ENCODE measurements at regions not wholly inside any gene's neighbourhood (a gene's known extent, or its start where the extent isn't known, plus 50 kb on each side); places are given as distances from the start of the nearest gene placed in this dataset.

DNA sequence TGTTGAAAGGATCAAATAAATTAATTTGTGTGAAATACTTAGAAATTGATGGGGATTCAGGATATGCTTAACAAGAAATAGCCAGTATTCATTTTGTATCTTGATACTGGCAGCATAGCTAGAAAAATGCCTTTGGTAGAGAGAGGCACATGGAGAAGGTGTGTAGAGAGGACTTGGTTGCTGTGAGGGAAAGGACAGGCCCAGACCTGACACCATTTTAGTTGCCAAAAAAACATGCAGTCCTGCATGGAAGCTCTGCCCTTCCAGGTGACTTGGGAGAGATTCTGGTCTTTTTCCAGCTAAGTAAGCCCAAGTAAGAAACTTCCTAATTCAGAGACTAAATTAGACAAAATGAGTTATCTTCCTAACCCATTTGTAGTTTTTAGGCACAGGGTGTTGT, 335.0 kb downstream of the RFC3 start:
- Histone ChIP-seq H3K4me1 (ENCODE audit: control insufficient read depth, extremely low read depth, insufficient read depth, low read length) (peaks cover 54% of the 10 kb centered on the region), H3K27ac (ENCODE audit: insufficient read depth, low read depth, low read length) (peak overlapping the region; percentile 95)
- dilution Hi-C loops (cut with MboI; ENCODE audit: extremely low pct_ligation_motif_present, low sequenced_read_pairs), result no loop called here

GRCh38 chr13:34153428-34154180, 335.7 kb downstream of the RFC3 start:
- ChIA-PET POLR2A (no interaction called here), CTCF (interaction anchor here (0.8 to 2.1 kb wide), 15 partner anchors 8 to 354 kb away, joined by 3 to 13 read pairs (median 4); no protein-coding TSS in a partner anchor)

More for the DNA sequence above, 335.0 kb downstream of the RFC3 start:
- Histone ChIP-seq H4K20me1 (replicated peaks; ENCODE audit: control insufficient read depth, extremely low read depth, insufficient read depth, low read length) (no peaks in the 10 kb centered on the region), H3K4me2 (ENCODE audit: insufficient read depth, low read length) (peak overlapping the region; percentile 70), H3K9ac (replicated peaks; ENCODE audit: extremely low read depth, insufficient read depth, low read length) (peak overlapping the region; percentile 6), H3K4me3 (replicated peaks in 1 of 3; ENCODE audit: insufficient read depth in 1 of 3, low read depth in 1 of 3, low read length in 3 of 3) (peak overlapping the region in 1 of 3 experiments; percentile 0), H3K79me2 (ENCODE audit: control insufficient read depth, insufficient read depth, low read length) (no peaks in the 10 kb centered on the region), H3K9me1 (replicated peaks; ENCODE audit: control insufficient read depth, extremely low read depth, insufficient read depth, low read length) (no peaks in the 10 kb centered on the region), H3K36me3 (ENCODE audit: control insufficient read depth in 2 of 2, extremely low read depth in 1 of 2, insufficient read depth in 2 of 2, low read length in 2 of 2) (no peaks in the 10 kb centered on the region), H2AFZ (ENCODE audit: low read depth, low read length) (peak overlapping the region; percentile 65), H3K9me3 (replicated peaks; ENCODE audit: control insufficient read depth, insufficient read depth, low read length) (no peaks in the 10 kb centered on the region), H3K27me3 (ENCODE audit: control insufficient read depth in 2 of 2, insufficient read depth in 2 of 2, low read length in 2 of 2) (no peaks in the 10 kb centered on the region)
- intact Hi-C loops (cut with micrococcal nuclease), result loop anchor here (10.0 kb wide), 3 partner anchors 658 to 868 kb away; partner anchors contain the start of genes NBEA and STARD13
- ChIA-PET CTCF (interaction anchor here (1.0 to 2.1 kb wide), 7 partner anchors 9 to 353 kb away, joined by 3 to 13 read pairs (median 7); no protein-coding TSS in a partner anchor), POLR2A (no interaction called here)
- no peak for FAIRE-seq
- no peak for TF ChIP-seq JUN (IDR thresholded peaks at IDR 0.05; ENCODE audit: borderline replicate concordance, insufficient read depth, insufficient read length, low read depth)
- TSS peak; percentile 37 for BruUV-seq (replicated peaks)
- no peak for DNase-seq (ENCODE audit: low read depth, low spot score)

More at GRCh38 chr13:34153428-34154180, 335.7 kb downstream of the RFC3 start:
- peak overlapping the region; percentile 95 for H3K27ac ChIP-seq (ENCODE audit: insufficient read depth, low read depth, low read length)
- H3K9ac ChIP-seq (replicated peaks; ENCODE audit: extremely low read depth, insufficient read depth, low read length), result peak overlapping the region; percentile 73
- TSS peak; percentile 9 for BruUV-seq (replicated peaks)
- H4K20me1 ChIP-seq (replicated peaks; ENCODE audit: control insufficient read depth, extremely low read depth, insufficient read depth, low read length), result no peaks in the 10 kb centered on the region
- H3K4me1 ChIP-seq (ENCODE audit: control insufficient read depth, extremely low read depth, insufficient read depth, low read length), result peaks cover 60% of the 10 kb centered on the region
- H3K4me3 ChIP-seq (replicated peaks in 1 of 3; ENCODE audit: insufficient read depth in 1 of 3, low read depth in 1 of 3, low read length in 3 of 3), result no peak overlapping the region
- no peaks in the 10 kb centered on the region for H3K9me1 ChIP-seq (replicated peaks; ENCODE audit: control insufficient read depth, extremely low read depth, insufficient read depth, low read length)
- H3K27me3 ChIP-seq (ENCODE audit: control insufficient read depth in 2 of 2, insufficient read depth in 2 of 2, low read length in 2 of 2), result no peaks in the 10 kb centered on the region
- dilution Hi-C loops (cut with MboI; ENCODE audit: extremely low pct_ligation_motif_present, low sequenced_read_pairs) (no loop called here), intact Hi-C loops (cut with micrococcal nuclease) (loop anchor here (10.0 kb wide), 3 partner anchors 659 to 869 kb away; partner anchors contain the start of genes NBEA and STARD13)
- H3K36me3 ChIP-seq (ENCODE audit: control insufficient read depth in 2 of 2, extremely low read depth in 1 of 2, insufficient read depth in 2 of 2, low read length in 2 of 2), result no peaks in the 10 kb centered on the region
- peak overlapping the region; percentile 65 for H2AFZ ChIP-seq (ENCODE audit: low read depth, low read length)
- H3K79me2 ChIP-seq (ENCODE audit: control insufficient read depth, insufficient read depth, low read length), result no peaks in the 10 kb centered on the region
- TF ChIP-seq CTCF (IDR thresholded peaks at IDR 0.05; ENCODE audit: extremely low read depth in 1 of 2, insufficient read depth in 1 of 2, low read depth in 1 of 2, low read length in 2 of 2), result peak in 1 of 2 donors; percentile 12
- TF ChIP-seq POLR2A (IDR thresholded peaks at IDR 0.05; ENCODE audit: low read depth, low read length), result no peak
- peak; percentile 22 for TF ChIP-seq POLR2AphosphoS5 (IDR thresholded peaks at IDR 0.05; ENCODE audit: insufficient read depth, low read depth, low read length)
- TF ChIP-seq GATA2 (IDR thresholded peaks at IDR 0.05; ENCODE audit: insufficient read depth, insufficient read length, low read depth, low read length), result peak; percentile 88
- FAIRE-seq (peak; percentile 67), DNase-seq (ENCODE audit: low read depth, low spot score) (peak; percentile 62)
- peak overlapping the region; percentile 70 for H3K4me2 ChIP-seq (ENCODE audit: insufficient read depth, low read length)
- no peaks in the 10 kb centered on the region for H3K9me3 ChIP-seq (replicated peaks; ENCODE audit: control insufficient read depth, insufficient read depth, low read length)
